ENCODE measurements at regions not wholly inside any gene's neighbourhood (a gene's known extent, or its start where the extent isn't known, plus 50 kb on each side); places are given as distances from the start of the nearest gene placed in this dataset.
A peak's percentile ranks its signal among the peaks of the same experiment; 100 is the strongest.

GRCh38 chr10:123552760-123553554 lies 113.2 kb upstream of the GPR26 start:
- Histone ChIP-seq H2BK15ac (ENCODE audit: low read length) (peak overlapping the region; percentile 93; the same call in 1 of the 2 replicates), H3K79me2 (ENCODE audit: control insufficient read depth in 1 of 2, insufficient read depth in 2 of 2, low read length in 2 of 2) (no peaks in the 10 kb centered on the region), H3K4me1 (replicated peaks in 1 of 4; ENCODE audit: control insufficient read depth in 3 of 4, insufficient read depth in 4 of 4, low read length in 3 of 4) (peaks cover 0 to 4% (median 2%) of the 10 kb centered on the region in 4 experiments; a peak in 2 of 7 replicates), H3K36me3 (ENCODE audit: control insufficient read depth in 2 of 4, insufficient read depth in 4 of 4, low read length in 3 of 4) (no peaks in the 10 kb centered on the region), H2BK12ac (ENCODE audit: low read depth, low read length) (no peak overlapping the region), H2BK5ac (ENCODE audit: low read depth, low read length) (no peak overlapping the region), H2AK5ac (ENCODE audit: low read depth, low read length) (no peak overlapping the region), H3K4me3 (ENCODE audit: extremely low read depth in 1 of 4, insufficient read depth in 2 of 4, low read depth in 3 of 4, low read length in 4 of 4) (no peak overlapping the region), H2AFZ (ENCODE audit: low read length) (no peak overlapping the region), H4K8ac (ENCODE audit: extremely low read depth, insufficient read depth, low read length) (no peak overlapping the region), H3K18ac (ENCODE audit: extremely low read depth, low read length) (no peak overlapping the region), H3K4me2 (ENCODE audit: insufficient read depth in 1 of 2, low read depth in 2 of 2, low read length in 2 of 2) (no peak overlapping the region), H3K56ac (replicated peaks; ENCODE audit: insufficient read length, low read depth, low read length) (no peak overlapping the region), H3K23me2 (ENCODE audit: low read depth, low read length) (no peaks in the 10 kb centered on the region), H3K79me1 (ENCODE audit: low read depth, low read length) (no peaks in the 10 kb centered on the region), H2BK120ac (replicated peaks; ENCODE audit: low read depth, low read length) (no peak overlapping the region), H4K91ac (replicated peaks; ENCODE audit: insufficient read length, low read length) (peak overlapping the region; percentile 70), H3K4ac (replicated peaks; ENCODE audit: insufficient read length, low read depth, low read length) (no peak overlapping the region), H3K9me3 (ENCODE audit: insufficient read depth in 2 of 2, low read depth in 1 of 2, low read length in 1 of 2) (no peaks in the 10 kb centered on the region), H3K9ac (replicated peaks in 1 of 4; ENCODE audit: extremely low read depth in 1 of 4, low read depth in 3 of 4, low read length in 3 of 4) (no peak overlapping the region), H4K20me1 (replicated peaks in 1 of 2; ENCODE audit: control insufficient read depth in 1 of 2, insufficient read depth in 2 of 2, low read length in 2 of 2) (no peaks in the 10 kb centered on the region), H4K5ac (ENCODE audit: insufficient read length, low read depth, low read length) (no peak overlapping the region), H3K27ac (ENCODE audit: low read depth, low read length) (no peak overlapping the region), H3K14ac (ENCODE audit: insufficient read length) (no peak overlapping the region), H3K27me3 (replicated peaks in 1 of 4; ENCODE audit: control insufficient read depth in 3 of 4, extremely low read depth in 1 of 4, insufficient read depth in 3 of 4, low read length in 3 of 4) (no peaks in the 10 kb centered on the region; a peak in 1 of 7 replicates), H3K23ac (ENCODE audit: insufficient read length) (no peak overlapping the region), H2BK20ac (ENCODE audit: low read length) (peak overlapping the region; percentile 40; the same call in 1 of the 2 replicates)
- ChIA-PET CTCF (ENCODE audit: partially characterized antibody) (interaction anchor here (1.1 to 3.3 kb wide), 6 partner anchors 10 to 532 kb away, joined by 3 to 13 read pairs (median 4); no protein-coding TSS in a partner anchor), POLR2A (ENCODE audit: partially characterized antibody) (no interaction called here)
- 91% methylated on average over 11 of the region's 11 CpGs; no CpG with 5 or more reads in 1 of the 2 experiments for WGBS, 2 experiments (ENCODE audit: extremely low coverage in 1 of 2, insufficient coverage in 1 of 2, insufficient read length in 1 of 2, insufficient replicate concordance in 2 of 2, low coverage in 1 of 2, low lambda C conversion rate in 2 of 2, missing lambda C conversion rate in 1 of 2)
- DNase-seq (ENCODE audit: low read depth in 1 of 2, low spot score in 2 of 2) (peak in 1 of 2 experiments; percentile 31), FAIRE-seq (no peak)
- no peak for TF ChIP-seq KDM5A (IDR thresholded peaks at IDR 0.05; ENCODE audit: low read length)
- no peak for TF ChIP-seq SP1 (IDR thresholded peaks at IDR 0.05; ENCODE audit: low read depth, low read length)
- TF ChIP-seq BRCA1 (IDR thresholded peaks at IDR 0.05; ENCODE audit: low read depth, low read length): no peak
- no peak for TF ChIP-seq CTBP2 (IDR thresholded peaks at IDR 0.05; ENCODE audit: borderline replicate concordance, insufficient read depth, insufficient read length, low read length)
- no peak for TF ChIP-seq CBX5 (IDR thresholded peaks at IDR 0.05; ENCODE audit: low read depth, low read length)
- no peak for TF ChIP-seq RBBP5 (IDR thresholded peaks at IDR 0.05; ENCODE audit: borderline replicate concordance, low read depth, low read length)
- TF ChIP-seq MAFK (IDR thresholded peaks at IDR 0.05; ENCODE audit: low read depth, low read length): no peak
- no peak for TF ChIP-seq TEAD4 (IDR thresholded peaks at IDR 0.05; ENCODE audit: low read depth, low read length)
- no peak for TF ChIP-seq GABPA (IDR thresholded peaks at IDR 0.05; ENCODE audit: borderline replicate concordance, insufficient read depth, low read length)
- TF ChIP-seq ATF3 (IDR thresholded peaks at IDR 0.05; ENCODE audit: insufficient read depth, low read depth, low read length): no peak
- no peak for TF ChIP-seq CHD1 (IDR thresholded peaks at IDR 0.05; ENCODE audit: low read depth, low read length)
- TF ChIP-seq E2F6 (IDR thresholded peaks at IDR 0.05): no peak

Data from H1 (cell line).